HepG2 (cell line): ENCODE measurements at regions not wholly inside any gene's neighbourhood (a gene's known extent, or its start where the extent isn't known, plus 50 kb on each side); places are given as distances from the start of the nearest gene placed in this dataset.

ENCODE experiments used
- ATAC-seq: fragments of 200-7000 bp; cut with Tn5 transposase; 3 replicates; pipeline ENCODE4 v1.9.1; 2020; ENCODE audit warnings: mild to moderate bottlenecking, moderate library complexity
- BruUV-seq: library from RNA; stranded (reverse); fragments of 400-500 nt; replicated peaks from 2 replicates; lab custom pipeline; 2021; lab: Mats Ljungman, UMichigan
- CTCF ChIA-PET: fragments of 300-600 bp; formaldehyde crosslinking; extraction: SDS; loops from one replicate; lab custom pipeline; 2021; ENCODE audit warnings: low total read pairs, inconsistent platforms, low intra/inter-chr PET ratio; lab: Yijun Ruan, JAX
- POLR2A ChIA-PET: fragments of 350-600 bp; sonication (Branson Sonifier 250); formaldehyde crosslinking; loops from one replicate; lab custom pipeline; 2020; ENCODE audit warnings: antibody characterized with exemption, inconsistent platforms; lab: Yijun Ruan, JAX
- DNase-seq: peaks from one replicate; pipeline ENCODE4 v3.0.0-alpha.2; 2015; ENCODE audit warnings: low spot score
- FAIRE-seq: peaks from 3 replicates; lab custom pipeline; 2011; peaks lifted over from hg19 to GRCh38; lab: Jason Lieb, UNC
- H2AFZ ChIP-seq: one replicate; pipeline ENCODE4 v1.6.1; 2011; ENCODE audit warnings: low read length, inconsistent platforms
- H3K27ac ChIP-seq: fragments of 300-600 bp; 3 replicates; pipeline ENCODE4 v1.8.0; 2011; ENCODE audit warnings: mixed run types, mild to moderate bottlenecking, mixed read lengths, low read length, inconsistent platforms; ENCODE audit not compliant: insufficient read depth; ENCODE audit errors: extremely low read length
- H3K27me3 ChIP-seq, 2 experiments: fragments of 200-600 bp in 1 of 2; 2 replicates in 1 of 2; 3 replicates in 1 of 2; pipeline versions ENCODE4 v1.6.0 to v1.8.0; 2011; ENCODE audit warnings: low read length in 2 of 2, mild to moderate bottlenecking in 2 of 2, moderate library complexity in 2 of 2, inconsistent platforms in 1 of 2; ENCODE audit not compliant: insufficient read depth in 2 of 2, control insufficient read depth in 1 of 2
- H3K36me3 ChIP-seq, 2 experiments: fragments of 200-600 bp in 1 of 2; replicated peaks in 1 of 2; 2 replicates in 1 of 2; 3 replicates in 1 of 2; pipeline versions ENCODE4 v1.5.1 to v1.8.0; 2011; ENCODE audit warnings: low read length in 2 of 2, inconsistent platforms in 1 of 2; ENCODE audit not compliant: insufficient read depth in 2 of 2, control insufficient read depth in 1 of 2
- H3K4me1 ChIP-seq: 2 replicates; pipeline ENCODE4 v1.5.1; 2012; ENCODE audit warnings: low read length, inconsistent platforms; ENCODE audit not compliant: insufficient read depth
- H3K4me2 ChIP-seq: 2 replicates; pipeline ENCODE4 v1.6.0; 2011; ENCODE audit warnings: low read depth, low read length, inconsistent platforms
- H3K4me3 ChIP-seq, 3 experiments: fragments of 200-600 bp in 1 of 3; sonication (generic), shearing (Covaris generic) in 1 of 3; replicated peaks in 1 of 3; 2 replicates each; pipeline ENCODE4 v1.5.1; 2011 to 2016; ENCODE audit warnings: low read length in 3 of 3, inconsistent platforms in 2 of 3, low read depth in 2 of 3, mild to moderate bottlenecking in 2 of 3, control low read depth in 1 of 3, mixed read lengths in 1 of 3; ENCODE audit not compliant: insufficient read depth in 1 of 3
- H3K79me2 ChIP-seq: one replicate; pipeline ENCODE4 v1.6.1; 2011; ENCODE audit warnings: low read length, inconsistent platforms; ENCODE audit not compliant: insufficient read depth
- H3K9ac ChIP-seq: 2 replicates; pipeline ENCODE4 v1.6.0; 2011; ENCODE audit warnings: mild to moderate bottlenecking, low read depth, low read length, inconsistent platforms; ENCODE audit not compliant: insufficient read depth
- H3K9me3 ChIP-seq: 2 replicates; pipeline ENCODE4 v1.5.1; 2012; ENCODE audit warnings: mild to moderate bottlenecking, low read length
- H4K20me1 ChIP-seq: 2 replicates; pipeline ENCODE4 v1.6.0; 2011; ENCODE audit warnings: inconsistent platforms, mild to moderate bottlenecking, low read length, moderate library complexity; ENCODE audit not compliant: insufficient read depth
- KAT8 ChIP-seq: IDR thresholded peaks from 2 replicates; pipeline ENCODE4 v1.6.1; 2016; ENCODE audit warnings: missing genetic modification reagents, missing compliant biosample characterization
- SSRP1 ChIP-seq: IDR thresholded peaks from 2 replicates; pipeline ENCODE4 v1.6.1; 2016; ENCODE audit warnings: control low read depth
- TAF1 ChIP-seq: sonication (generic); formaldehyde crosslinking; IDR thresholded peaks from 2 replicates; pipeline ENCODE4 v1.4.0; 2020; ENCODE audit warnings: missing genetic modification reagents
- THAP11 ChIP-seq: IDR thresholded peaks from 2 replicates; pipeline ENCODE4 v1.6.1; 2016; ENCODE audit warnings: missing biosample characterization, missing genetic modification reagents
- ZFAT ChIP-seq: sonication (generic); formaldehyde crosslinking; conservative IDR thresholded peaks from 2 replicates; pipeline ENCODE4 v1.8.1; 2023; ENCODE audit warnings: missing genetic modification reagents, inconsistent platforms
- ZNF143 ChIP-seq: sonication (generic); formaldehyde crosslinking; IDR thresholded peaks from 2 replicates; pipeline ENCODE4 v1.4.0; 2020; ENCODE audit warnings: missing genetic modification reagents
- ZNF34 ChIP-seq: sonication (generic); formaldehyde crosslinking; IDR thresholded peaks from 2 replicates; pipeline ENCODE4 v1.4.0; 2020; ENCODE audit warnings: mild to moderate bottlenecking, missing genetic modification reagents, borderline replicate concordance
- ZNF552 ChIP-seq: sonication (generic); formaldehyde crosslinking; IDR thresholded peaks from 2 replicates; pipeline ENCODE4 v1.9.0; 2022; ENCODE audit warnings: missing genetic modification reagents, mild to moderate bottlenecking, borderline replicate concordance
- ZNF652 ChIP-seq: IDR thresholded peaks from 2 replicates; pipeline ENCODE4 v1.6.1; 2016; ENCODE audit warnings: low read depth, borderline replicate concordance
- ZNF670 ChIP-seq: sonication (generic); formaldehyde crosslinking; IDR thresholded peaks from 2 replicates; pipeline ENCODE4 v1.8.0; 2022; ENCODE audit warnings: mild to moderate bottlenecking, missing genetic modification reagents, borderline replicate concordance
- ZNF720 ChIP-seq: sonication (generic); formaldehyde crosslinking; IDR thresholded peaks from 2 replicates; pipeline ENCODE4 v1.4.0; 2020; ENCODE audit warnings: missing genetic modification reagents
- ZNF766 ChIP-seq: sonication (generic); formaldehyde crosslinking; IDR thresholded peaks from 2 replicates; pipeline ENCODE4 v1.5.0; 2020; ENCODE audit warnings: missing genetic modification reagents, borderline replicate concordance
- ZNF788 ChIP-seq: sonication (generic); formaldehyde crosslinking; IDR thresholded peaks from 2 replicates; pipeline ENCODE4 v1.5.0; 2020; ENCODE audit warnings: mild to moderate bottlenecking, missing genetic modification reagents, borderline replicate concordance
- WGBS: methylation state at CpG from one replicate; pipeline ENCODE4 v1.1.6; 2017; ENCODE audit warnings: low lambda C conversion rate; 5-methylcytosine and 5-hydroxymethylcytosine counted together
- in situ Hi-C: cut with HindIII; loops from 2 replicates; pipeline ENCODE4 v1.10.0; 2017; ENCODE audit warnings: low pct_unique_long_range_greater_than_20kb; ENCODE audit not compliant: extremely low pct_ligation_motif_present
- intact Hi-C: fragments of 100-400 bp; cut with micrococcal nuclease; formaldehyde crosslinking; loops from one replicate; pipeline ENCODE4 v1.10.0; 2022; ENCODE audit not compliant: unreplicated experiment
- TF ChIP-seq, protein P1 (sequence below): sonication (generic); formaldehyde crosslinking; IDR thresholded peaks from 2 replicates; pipeline ENCODE4 v1.5.0; 2020; ENCODE audit warnings: mild to moderate bottlenecking, missing genetic modification reagents
- TF ChIP-seq, protein P2 (sequence below): sonication (generic); formaldehyde crosslinking; IDR thresholded peaks from 2 replicates; pipeline ENCODE4 v1.5.0; 2020; ENCODE audit warnings: mild to moderate bottlenecking, low read depth, missing genetic modification reagents, borderline replicate concordance
- TF ChIP-seq, protein P3 (sequence below): sonication (generic); formaldehyde crosslinking; IDR thresholded peaks from 2 replicates; pipeline ENCODE4 v1.4.0; 2020; ENCODE audit warnings: missing genetic modification reagents
- TF ChIP-seq, protein P4 (sequence below): sonication (generic); formaldehyde crosslinking; IDR thresholded peaks from 2 replicates; pipeline ENCODE4 v1.8.1; 2023; ENCODE audit warnings: mild to moderate bottlenecking, moderate library complexity, missing genetic modification reagents

DNA sequence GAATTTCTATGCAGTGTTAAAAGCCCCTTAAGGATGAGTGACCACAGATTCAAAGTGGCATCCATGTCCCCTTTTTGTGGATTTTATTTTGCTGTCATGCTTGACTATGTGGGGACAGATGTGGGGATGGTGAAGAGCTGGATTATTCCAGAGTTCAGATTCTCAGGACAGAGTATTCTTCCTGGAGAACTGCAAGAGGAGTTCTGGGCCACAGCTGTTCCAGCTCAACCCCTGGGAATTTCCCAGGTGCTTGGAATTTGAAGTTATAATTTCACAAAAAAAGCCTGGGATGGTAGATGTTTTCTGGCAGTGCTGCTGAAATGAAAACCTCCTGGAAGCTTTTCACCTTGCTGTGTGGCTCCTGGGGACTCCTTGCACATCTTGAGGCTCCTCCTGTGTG lies 671.8 kb upstream of the MARCKS start:
- CTCF ChIA-PET = no interaction called here
- no peak overlapping the region for H3K4me3 ChIP-seq
- POLR2A ChIA-PET = no interaction called here
- H3K9me3 ChIP-seq = no peaks in the 10 kb centered on the region
- no peaks in the 10 kb centered on the region for H4K20me1 ChIP-seq
- no peaks in the 10 kb centered on the region for H3K79me2 ChIP-seq
- TF ChIP-seq, protein P1, sequence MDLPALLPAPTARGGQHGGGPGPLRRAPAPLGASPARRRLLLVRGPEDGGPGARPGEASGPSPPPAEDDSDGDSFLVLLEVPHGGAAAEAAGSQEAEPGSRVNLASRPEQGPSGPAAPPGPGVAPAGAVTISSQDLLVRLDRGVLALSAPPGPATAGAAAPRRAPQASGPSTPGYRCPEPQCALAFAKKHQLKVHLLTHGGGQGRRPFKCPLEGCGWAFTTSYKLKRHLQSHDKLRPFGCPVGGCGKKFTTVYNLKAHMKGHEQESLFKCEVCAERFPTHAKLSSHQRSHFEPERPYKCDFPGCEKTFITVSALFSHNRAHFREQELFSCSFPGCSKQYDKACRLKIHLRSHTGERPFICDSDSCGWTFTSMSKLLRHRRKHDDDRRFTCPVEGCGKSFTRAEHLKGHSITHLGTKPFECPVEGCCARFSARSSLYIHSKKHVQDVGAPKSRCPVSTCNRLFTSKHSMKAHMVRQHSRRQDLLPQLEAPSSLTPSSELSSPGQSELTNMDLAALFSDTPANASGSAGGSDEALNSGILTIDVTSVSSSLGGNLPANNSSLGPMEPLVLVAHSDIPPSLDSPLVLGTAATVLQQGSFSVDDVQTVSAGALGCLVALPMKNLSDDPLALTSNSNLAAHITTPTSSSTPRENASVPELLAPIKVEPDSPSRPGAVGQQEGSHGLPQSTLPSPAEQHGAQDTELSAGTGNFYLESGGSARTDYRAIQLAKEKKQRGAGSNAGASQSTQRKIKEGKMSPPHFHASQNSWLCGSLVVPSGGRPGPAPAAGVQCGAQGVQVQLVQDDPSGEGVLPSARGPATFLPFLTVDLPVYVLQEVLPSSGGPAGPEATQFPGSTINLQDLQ (CRISPR knock-in tag) = no peak
- TF ChIP-seq ZNF670 (CRISPR knock-in tag) = no peak
- TF ChIP-seq KAT8 (CRISPR knock-in tag) = no peak
- H3K4me2 ChIP-seq = no peak overlapping the region
- ATAC-seq (no peak), DNase-seq (no peak), FAIRE-seq (no peak)
- H3K9ac ChIP-seq = no peak overlapping the region
- no peaks in the 10 kb centered on the region for H3K36me3 ChIP-seq
- BruUV-seq = no TSS peak
- no peak overlapping the region for H3K27ac ChIP-seq
- in situ Hi-C loops (no loop called here), intact Hi-C loops (no loop called here)
- H3K27me3 ChIP-seq = no peaks in the 10 kb centered on the region
- H2AFZ ChIP-seq = no peak overlapping the region
- H3K4me1 ChIP-seq = no peaks in the 10 kb centered on the region

DNA sequence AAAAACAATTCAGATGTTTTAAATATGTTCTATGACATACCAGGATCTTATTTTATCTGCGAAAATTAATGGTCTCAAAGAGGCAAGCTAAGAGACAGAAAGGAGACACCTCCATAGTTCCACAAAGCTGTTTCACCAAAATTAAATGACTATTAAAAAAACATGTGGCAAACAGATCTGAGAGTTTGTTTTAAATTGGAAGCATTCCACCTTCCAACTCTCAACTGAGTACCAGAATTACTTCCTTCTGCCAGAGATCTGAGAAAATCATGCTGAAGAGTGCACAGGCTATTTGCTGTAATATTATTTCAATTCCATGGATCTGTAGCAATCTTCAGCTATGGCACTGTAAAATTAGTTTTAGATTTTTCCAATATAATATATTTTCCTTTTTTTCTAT lies 669.5 kb upstream of the MARCKS start:
- no peak overlapping the region for H3K27ac ChIP-seq
- H3K9ac ChIP-seq = no peak overlapping the region
- no peaks in the 10 kb centered on the region for H3K27me3 ChIP-seq
- no peaks in the 10 kb centered on the region for H3K36me3 ChIP-seq
- 0% methylated on average over 1 of the region's 1 CpG for WGBS
- DNase-seq (no peak), ATAC-seq (no peak), FAIRE-seq (no peak)
- H3K4me3 ChIP-seq = no peak overlapping the region
- no peak overlapping the region for H3K4me2 ChIP-seq
- no TSS peak for BruUV-seq
- POLR2A ChIA-PET = no interaction called here
- intact Hi-C loops = no loop called here
- CTCF ChIA-PET = no interaction called here
- no peaks in the 10 kb centered on the region for H4K20me1 ChIP-seq
- no peak overlapping the region for H2AFZ ChIP-seq
- in situ Hi-C loops = no loop called here
- H3K4me1 ChIP-seq = no peaks in the 10 kb centered on the region
- no peaks in the 10 kb centered on the region for H3K9me3 ChIP-seq
- no peaks in the 10 kb centered on the region for H3K79me2 ChIP-seq
- TF ChIP-seq SSRP1 (CRISPR knock-in tag) (no peak), ZFAT (CRISPR knock-in tag) (no peak), ZNF766 (CRISPR knock-in tag) (no peak), ZNF652 (no peak), TAF1 (no peak), ZNF34 (CRISPR knock-in tag) (no peak), ZNF720 (CRISPR knock-in tag) (no peak), ZNF788 (CRISPR knock-in tag) (no peak), ZNF552 (CRISPR knock-in tag) (no peak), ZNF143 (CRISPR knock-in tag) (no peak), THAP11 (CRISPR knock-in tag) (no peak)
- TF ChIP-seq, protein P2, sequence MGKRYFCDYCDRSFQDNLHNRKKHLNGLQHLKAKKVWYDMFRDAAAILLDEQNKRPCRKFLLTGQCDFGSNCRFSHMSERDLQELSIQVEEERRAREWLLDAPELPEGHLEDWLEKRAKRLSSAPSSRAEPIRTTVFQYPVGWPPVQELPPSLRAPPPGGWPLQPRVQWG = no peak
- TF ChIP-seq, protein P3, sequence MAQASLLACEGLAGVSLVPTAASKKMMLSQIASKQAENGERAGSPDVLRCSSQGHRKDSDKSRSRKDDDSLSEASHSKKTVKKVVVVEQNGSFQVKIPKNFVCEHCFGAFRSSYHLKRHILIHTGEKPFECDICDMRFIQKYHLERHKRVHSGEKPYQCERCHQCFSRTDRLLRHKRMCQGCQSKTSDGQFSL (CRISPR knock-in tag) = no peak
- TF ChIP-seq, protein P4, sequence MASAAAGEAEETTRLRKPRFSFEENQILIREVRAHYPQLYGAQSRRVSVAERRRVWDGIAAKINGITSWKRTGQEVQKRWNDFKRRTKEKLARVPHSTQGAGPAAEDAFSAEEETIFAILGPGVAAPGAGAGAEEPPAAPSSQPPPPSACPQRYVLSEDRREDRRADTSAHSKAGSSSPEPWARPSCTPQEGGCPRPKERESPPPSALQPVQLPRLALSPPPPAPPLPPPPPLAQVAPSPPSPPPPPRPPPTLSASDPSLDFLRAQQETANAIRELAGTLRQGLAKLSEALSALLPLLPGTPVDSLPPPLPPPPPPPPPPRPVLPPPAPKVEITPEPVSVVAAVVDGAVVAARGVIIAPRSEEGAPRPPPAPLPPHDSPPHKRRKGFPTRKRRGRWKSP (CRISPR knock-in tag) = no peak
